K562 (cell line): ENCODE measurements at regions not wholly inside any gene's neighbourhood (a gene's known extent, or its start where the extent isn't known, plus 50 kb on each side); places are given as distances from the start of the nearest gene placed in this dataset.

Experiments used
- ATAC-seq: fragments of 200-7000 bp; cut with Tn5 transposase; 3 replicates; pipeline ENCODE4 v1.9.1; 2020; ENCODE audit warnings: moderate library complexity
- BruUV-seq: library from RNA; stranded (reverse); fragments of 400-500 nt; replicated peaks from 2 replicates; lab custom pipeline; 2021; lab: Mats Ljungman, UMichigan
- CTCF ChIA-PET: fragments of 300-600 bp; formaldehyde crosslinking; extraction: SDS; loops from one replicate; lab custom pipeline; 2021; ENCODE audit warnings: low intra/inter-chr PET ratio; lab: Yijun Ruan, JAX
- POLR2A ChIA-PET: fragments of 300-600, 350-650 bp; sonication (Branson Sonifier 250); formaldehyde crosslinking; extraction: SDS; loops from one replicate; lab custom pipeline; 2021; ENCODE audit warnings: antibody characterized with exemption, inconsistent platforms; lab: Yijun Ruan, JAX
- DNase-seq, 4 experiments: peaks; one replicate each; pipeline versions ENCODE4 v3.0.0 to v3.0.0-alpha.2; 2011 to 2018; ENCODE audit warnings: low spot score in 3 of 4, mixed read lengths in 3 of 4; ENCODE audit errors: extremely low read depth in 1 of 4
- FAIRE-seq: peaks from 2 replicates; lab custom pipeline; 2011; peaks lifted over from hg19 to GRCh38; lab: Jason Lieb, UNC
- H2AFZ ChIP-seq: 2 replicates; pipeline ENCODE4 v1.6.0; 2011; ENCODE audit warnings: low read depth, low read length, control low read depth, inconsistent platforms
- H3K27ac ChIP-seq: fragments of 200-600 bp; 3 replicates; pipeline ENCODE4 v1.8.0; 2011; ENCODE audit warnings: low read depth, mild to moderate bottlenecking, control low read depth, inconsistent platforms, low read length, moderate library complexity, mixed read lengths; ENCODE audit errors: extremely low read depth
- H3K27me3 ChIP-seq, 2 experiments: fragments of 300-600 bp in 1 of 2; 2 replicates in 1 of 2; 3 replicates in 1 of 2; pipeline versions ENCODE4 v1.6.0 to v1.8.0; 2011; ENCODE audit warnings: inconsistent platforms in 2 of 2, low read length in 2 of 2, mild to moderate bottlenecking in 1 of 2, mixed read lengths in 1 of 2, moderate library complexity in 1 of 2; ENCODE audit not compliant: control insufficient read depth in 2 of 2, insufficient read depth in 2 of 2
- H3K36me3 ChIP-seq: fragments of 300-600 bp; 3 replicates; pipeline ENCODE4 v1.8.0; 2011; ENCODE audit warnings: mild to moderate bottlenecking, low read length, inconsistent platforms; ENCODE audit not compliant: control insufficient read depth, insufficient read depth
- H3K4me1 ChIP-seq, 2 experiments: fragments of 200-600 bp in 1 of 2; replicated peaks in 1 of 2; 2 replicates in 1 of 2; 3 replicates in 1 of 2; pipeline versions ENCODE4 v1.5.1 to v1.8.0; 2011; ENCODE audit warnings: inconsistent platforms in 2 of 2, low read length in 2 of 2, mild to moderate bottlenecking in 1 of 2, mixed read lengths in 1 of 2, moderate library complexity in 1 of 2; ENCODE audit not compliant: control insufficient read depth in 2 of 2, insufficient read depth in 2 of 2
- H3K4me2 ChIP-seq: 2 replicates; pipeline ENCODE4 v1.6.1; 2011; ENCODE audit warnings: low read length, control low read depth, inconsistent platforms, mixed read lengths; ENCODE audit not compliant: insufficient read depth
- H3K4me3 ChIP-seq: fragments of 200-600 bp; sonication (generic), shearing (Covaris generic); 2 replicates; pipeline ENCODE4 v1.5.1; 2016; ENCODE audit warnings: control low read depth, inconsistent platforms
- H3K79me2 ChIP-seq: fragments of 200-600 bp; 3 replicates; pipeline ENCODE4 v1.8.0; 2011; ENCODE audit warnings: low read length, inconsistent platforms; ENCODE audit not compliant: control insufficient read depth, insufficient read depth
- H3K9ac ChIP-seq, 2 experiments: 2 replicates each; pipeline versions ENCODE4 v1.6.0 to v1.6.1; 2011; ENCODE audit warnings: low read depth in 2 of 2, low read length in 2 of 2, control low read depth in 1 of 2, inconsistent platforms in 1 of 2, mild to moderate bottlenecking in 1 of 2, mixed read lengths in 1 of 2; ENCODE audit not compliant: insufficient read depth in 1 of 2
- H3K9me1 ChIP-seq: one replicate; pipeline ENCODE4 v1.6.0; 2011; ENCODE audit warnings: inconsistent platforms, mild to moderate bottlenecking, low read length, moderate library complexity; ENCODE audit not compliant: control insufficient read depth, insufficient read depth
- H3K9me3 ChIP-seq: replicated peaks from 2 replicates; pipeline ENCODE4 v1.5.1; 2011; ENCODE audit warnings: low read depth, low read length, inconsistent platforms; ENCODE audit not compliant: control insufficient read depth, insufficient read depth
- H4K20me1 ChIP-seq: replicated peaks from 2 replicates; pipeline ENCODE4 v1.6.1; 2011; ENCODE audit warnings: low read length, inconsistent platforms, mixed read lengths; ENCODE audit not compliant: control insufficient read depth, insufficient read depth
- AFF4 ChIP-seq: sonication (generic); formaldehyde crosslinking; IDR thresholded peaks from 2 replicates; pipeline ENCODE4 v1.8.0; 2023; ENCODE audit warnings: mild to moderate bottlenecking, missing genetic modification reagents
- BRD9 ChIP-seq: fragments of 450-650 bp; IDR thresholded peaks from 2 replicates; pipeline ENCODE4 v1.6.1; 2018; ENCODE audit warnings: low read depth; ENCODE audit not compliant: partially characterized antibody
- COPS2 ChIP-seq: fragments of 450-650 bp; conservative IDR thresholded peaks from 2 replicates; pipeline ENCODE4 v1.6.1; 2016; ENCODE audit warnings: mild to moderate bottlenecking, moderate library complexity
- GTF2E2 ChIP-seq: fragments of 200-800 bp; sonication (Bioruptor generic); IDR thresholded peaks from 2 replicates; pipeline ENCODE4 v1.6.1; 2016; ENCODE audit warnings: missing genetic modification characterization, missing compliant biosample characterization
- JUNB ChIP-seq: fragments of 450-650 bp; formaldehyde crosslinking; conservative IDR thresholded peaks from 2 replicates; pipeline ENCODE4 v1.4.0; 2020; ENCODE audit warnings: mild to moderate bottlenecking
- NBN ChIP-seq: fragments of 450-650 bp; IDR thresholded peaks from 2 replicates; pipeline ENCODE4 v1.6.1; 2016; ENCODE audit warnings: low read depth, mild to moderate bottlenecking
- OTX1 ChIP-seq: fragments of 450-650 bp; formaldehyde crosslinking; IDR thresholded peaks from 2 replicates; pipeline ENCODE4 v1.4.0; 2022; ENCODE audit warnings: mild to moderate bottlenecking
- POLR2G ChIP-seq: fragments of 200-400 bp; formaldehyde crosslinking; IDR thresholded peaks from 2 replicates; pipeline ENCODE4 v1.6.1; 2017; ENCODE audit warnings: low read depth, mild to moderate bottlenecking, antibody characterized with exemption, low read length, moderate library complexity
- PTRF ChIP-seq: fragments of 450-650 bp; IDR thresholded peaks from 2 replicates; pipeline ENCODE4 v1.6.1; 2016; ENCODE audit warnings: mild to moderate bottlenecking, missing genetic modification characterization, missing compliant biosample characterization
- RBM15 ChIP-seq: fragments of 200-400 bp; formaldehyde crosslinking; IDR thresholded peaks from 2 replicates; pipeline ENCODE4 v1.6.1; 2018; ENCODE audit warnings: mild to moderate bottlenecking, low read length, moderate library complexity; ENCODE audit not compliant: insufficient read depth
- SAP30 ChIP-seq: fragments of 200-600 bp; sonication (generic); IDR thresholded peaks from 2 replicates; pipeline ENCODE4 v1.6.1; 2012; ENCODE audit warnings: borderline replicate concordance, low read depth, mild to moderate bottlenecking, moderate library complexity, low read length, control low read depth, inconsistent platforms; ENCODE audit not compliant: insufficient read depth, poor library complexity, severe bottlenecking
- SIN3B ChIP-seq: fragments of 450-650 bp; IDR thresholded peaks from 2 replicates; pipeline ENCODE4 v1.6.1; 2017; ENCODE audit warnings: low read depth, mild to moderate bottlenecking, moderate library complexity
- ZNF140 ChIP-seq: fragments of 250-450 bp; sonication (Bioruptor Pico); IDR thresholded peaks from 2 replicates; pipeline ENCODE4 v1.8.0; 2021; ENCODE audit warnings: moderate library complexity, mild to moderate bottlenecking, inconsistent platforms
- ZNF197 ChIP-seq: fragments of 200-800 bp; sonication (Bioruptor generic); IDR thresholded peaks from 2 replicates; pipeline ENCODE4 v1.6.1; 2016; ENCODE audit warnings: low read depth, missing genetic modification characterization, missing compliant biosample characterization
- ZNF639 ChIP-seq, 2 experiments: fragments of 200-800 bp in 1 of 2; sonication (Bioruptor generic) in 1 of 2; sonication (generic) in 1 of 2; formaldehyde crosslinking in 1 of 2; IDR thresholded peaks in 1 of 2; conservative IDR thresholded peaks in 1 of 2; 2 replicates each; pipeline versions ENCODE4 v1.5.0 to v1.6.1; 2016 to 2020; ENCODE audit warnings: missing compliant biosample characterization in 1 of 2, missing genetic modification characterization in 1 of 2, missing genetic modification reagents in 1 of 2
- WGBS: fragments of 100-300 bp; shearing (Covaris generic); methylation state at CpG from one replicate; pipeline ENCODE4 v1.1.6; 2016; ENCODE audit warnings: low coverage, mixed read lengths; ENCODE audit not compliant: insufficient coverage; ENCODE audit errors: missing lambda C conversion rate; 5-methylcytosine and 5-hydroxymethylcytosine counted together
- in situ Hi-C: fragments of 300-500 bp; cut with MboI; formaldehyde crosslinking; loops from 4 replicates; pipeline ENCODE4 v1.15.0; 2018; ENCODE audit warnings: inconsistent platforms, mixed read lengths
- intact Hi-C: fragments of 100-400 bp; cut with micrococcal nuclease; formaldehyde crosslinking; loops from 2 replicates; pipeline ENCODE4 v1.14.2; 2022

GRCh38 chr7:47097431-47097830 is 484.5 kb downstream of the TNS3 start:
- H3K4me1 ChIP-seq: no peaks in the 10 kb centered on the region
- H2AFZ ChIP-seq: no peak overlapping the region
- no peaks in the 10 kb centered on the region for H3K9me3 ChIP-seq
- no TSS peak for BruUV-seq
- H3K4me2 ChIP-seq: no peak overlapping the region
- ChIA-PET POLR2A (interaction anchor here (0.6 kb wide), 1 partner anchor 9 kb away, joined by 3 read pairs; no protein-coding TSS in a partner anchor), CTCF (no interaction called here)
- no peaks in the 10 kb centered on the region for H3K36me3 ChIP-seq
- intact Hi-C loops (no loop called here), in situ Hi-C loops (no loop called here)
- no peak for FAIRE-seq
- no peak for DNase-seq
- 0% methylated on average over 2 of the region's 2 CpGs for WGBS
- no peaks in the 10 kb centered on the region for H3K9me1 ChIP-seq
- no peak for ATAC-seq
- H3K9ac ChIP-seq: no peak overlapping the region
- no peak overlapping the region for H3K4me3 ChIP-seq
- H4K20me1 ChIP-seq: no peaks in the 10 kb centered on the region; the same call in 1 of the 2 replicates
- no peaks in the 10 kb centered on the region for H3K27me3 ChIP-seq
- TF ChIP-seq ZNF140 (CRISPR knock-in tag): no peak
- TF ChIP-seq RBM15: no peak
- no peak for TF ChIP-seq PTRF (tag)
- no peak for TF ChIP-seq COPS2
- TF ChIP-seq BRD9: no peak
- TF ChIP-seq OTX1: no peak
- TF ChIP-seq NBN: no peak
- no peak for TF ChIP-seq SIN3B
- no peak for TF ChIP-seq GTF2E2 (tag)
- no peak for TF ChIP-seq ZNF639 (CRISPR knock-in tag; conservative IDR thresholded peaks at IDR 0.05 in 1 of 2, IDR thresholded peaks at IDR 0.05 in 1 of 2)
- no peak for TF ChIP-seq AFF4 (CRISPR knock-in tag)
- no peak for TF ChIP-seq ZNF197 (CRISPR knock-in tag)
- TF ChIP-seq JUNB (CRISPR knock-in tag): no peak
- TF ChIP-seq POLR2G: no peak
- TF ChIP-seq SAP30: no peak
- H3K27ac ChIP-seq: no peak overlapping the region
- no peaks in the 10 kb centered on the region for H3K79me2 ChIP-seq
